ENCODE measurements at regions not wholly inside any gene's neighbourhood (a gene's known extent, or its start where the extent isn't known, plus 50 kb on each side); places are given as distances from the start of the nearest gene placed in this dataset.

DNA sequence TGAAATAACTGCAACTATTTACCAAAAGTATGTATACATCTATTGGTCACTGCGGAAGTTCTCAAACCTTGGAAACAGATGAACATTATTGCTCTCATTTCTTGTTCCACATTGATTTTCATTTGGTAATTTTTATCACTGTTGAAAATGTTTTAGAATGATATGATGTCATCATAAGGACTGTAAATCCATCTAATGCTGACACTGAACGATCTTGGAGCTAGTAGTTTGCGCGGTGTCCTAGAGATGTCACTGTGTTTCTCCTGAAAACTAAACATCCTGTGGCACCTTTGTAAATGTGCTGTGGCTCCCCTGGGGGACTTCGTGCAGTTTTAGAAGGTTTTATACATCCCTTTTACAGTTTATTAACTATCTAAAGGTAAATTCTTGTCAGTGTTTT is 73.5 kb downstream of the DNAJB9 start:
- TF ChIP-seq POLR2AphosphoS5 (IDR thresholded peaks at IDR 0.05; ENCODE audit: low read depth, low read length) (no peak), POLR2A (IDR thresholded peaks at IDR 0.05; ENCODE audit: low read depth, low read length) (no peak), POU2F2 (IDR thresholded peaks at IDR 0.05; ENCODE audit: low read depth, low read length) (no peak)

All from GM12891 (cell line).